Panc1 (cell line): ENCODE measurements at regions not wholly inside any gene's neighbourhood (a gene's known extent, or its start where the extent isn't known, plus 50 kb on each side); places are given as distances from the start of the nearest gene placed in this dataset.

ENCODE experiments used
- ATAC-seq: fragments of 200-7000 bp; cut with Tn5 transposase; 2 replicates; pipeline ENCODE4 v1.9.1; 2020; ENCODE audit warnings: mild to moderate bottlenecking, moderate library complexity
- BruUV-seq: library from RNA; stranded (reverse); fragments of 400-500 nt; replicated peaks from 2 replicates; lab custom pipeline; 2021; lab: Mats Ljungman, UMichigan
- CTCF ChIA-PET: fragments of 300-600 bp; sonication (Branson Sonifier 250); formaldehyde crosslinking; loops from one replicate; lab custom pipeline; 2022; ENCODE audit warnings: antibody characterized with exemption; lab: Charles Lee
- POLR2A ChIA-PET: fragments of 300-600 bp; sonication (Branson Sonifier 250); formaldehyde crosslinking; loops from one replicate; lab custom pipeline; 2022; ENCODE audit warnings: antibody characterized with exemption; lab: Charles Lee
- DNase-seq: peaks from one replicate; pipeline ENCODE4 v3.0.0-alpha.2; 2010; ENCODE audit warnings: low read depth, low spot score
- H3K27ac ChIP-seq: 2 replicates; pipeline ENCODE4 v1.5.1; 2011; ENCODE audit warnings: mild to moderate bottlenecking, low read length, inconsistent platforms
- H3K27me3 ChIP-seq: fragments of 200-500 bp; sonication (Bioruptor generic); 2 replicates; pipeline ENCODE4 v1.6.0; 2014; ENCODE audit warnings: low read length, inconsistent platforms; ENCODE audit not compliant: control insufficient read depth, insufficient read depth
- H3K36me3 ChIP-seq: fragments of 200-500 bp; sonication (Bioruptor generic); 2 replicates; pipeline ENCODE4 v1.5.1; 2014; ENCODE audit warnings: inconsistent platforms, mild to moderate bottlenecking, low read length, moderate library complexity; ENCODE audit not compliant: control insufficient read depth, insufficient read depth
- H3K4me1 ChIP-seq: 2 replicates; pipeline ENCODE4 v1.5.1; 2011; ENCODE audit warnings: inconsistent platforms, mild to moderate bottlenecking, low read length, moderate library complexity; ENCODE audit not compliant: control insufficient read depth, insufficient read depth
- H3K4me3 ChIP-seq, 2 experiments: 2 replicates each; pipeline ENCODE4 v1.5.1; 2011 to 2012; ENCODE audit warnings: low read depth in 2 of 2, low read length in 2 of 2, mild to moderate bottlenecking in 2 of 2, inconsistent platforms in 1 of 2, moderate library complexity in 1 of 2
- H3K9me3 ChIP-seq: fragments of 200-500 bp; sonication (Bioruptor generic); 2 replicates; pipeline ENCODE4 v1.5.1; 2014; ENCODE audit warnings: low read depth, mild to moderate bottlenecking, inconsistent platforms, low read length, moderate library complexity; ENCODE audit not compliant: control insufficient read depth, insufficient read depth
- CTCF ChIP-seq: fragments of 450-650 bp; IDR thresholded peaks from 2 replicates; pipeline ENCODE4 v1.5.1; 2017; ENCODE audit warnings: mild to moderate bottlenecking
- POLR2AphosphoS5 ChIP-seq: IDR thresholded peaks from 2 replicates; pipeline ENCODE4 v1.6.1; 2012; ENCODE audit warnings: mild to moderate bottlenecking, low read depth, low read length, moderate library complexity
- REST ChIP-seq, 2 experiments: IDR thresholded peaks; 2 replicates each; pipeline ENCODE4 v1.6.1; 2011 to 2012; ENCODE audit warnings: low read depth in 2 of 2, control low read depth in 1 of 2, low read length in 1 of 2, mild to moderate bottlenecking in 1 of 2, moderate library complexity in 1 of 2; ENCODE audit not compliant: insufficient read depth in 1 of 2
- SIN3A ChIP-seq: IDR thresholded peaks from 2 replicates; pipeline ENCODE4 v1.6.1; 2012; ENCODE audit warnings: low read depth, mild to moderate bottlenecking, low read length, moderate library complexity, borderline replicate concordance; ENCODE audit not compliant: insufficient read depth
- TCF7L2 ChIP-seq: IDR thresholded peaks from 2 replicates; pipeline ENCODE4 v1.6.1; 2011; ENCODE audit warnings: mild to moderate bottlenecking, low read depth, low read length, inconsistent platforms
- in situ Hi-C: cut with HindIII; loops from 2 replicates; pipeline ENCODE4 v1.10.0; 2016; ENCODE audit warnings: low sequenced_read_pairs, low pct_unique_long_range_greater_than_20kb
- intact Hi-C: fragments of 100-400 bp; cut with micrococcal nuclease; formaldehyde crosslinking; loops from one replicate; pipeline ENCODE4 v1.10.0; 2022; ENCODE audit not compliant: unreplicated experiment

GRCh38 chr4:134879019-134879418, 677.4 kb upstream of the PABPC4L start:
- no peak for DNase-seq
- Histone ChIP-seq H3K4me1 (no peaks in the 10 kb centered on the region), H3K27ac (no peak overlapping the region), H3K4me3 (no peak overlapping the region), H3K27me3 (no peaks in the 10 kb centered on the region), H3K36me3 (no peaks in the 10 kb centered on the region), H3K9me3 (no peaks in the 10 kb centered on the region)
- CTCF ChIA-PET: no interaction called here
- TF ChIP-seq TCF7L2 (no peak), POLR2AphosphoS5 (no peak), REST (IDR thresholded peaks at IDR 0.05; ENCODE audit: insufficient read depth in 1 of 2, low read depth in 2 of 2, low read length in 1 of 2) (no peak), CTCF (no peak), SIN3A (no peak)
- intact Hi-C loops: no loop called here
- no peak for ATAC-seq
- in situ Hi-C loops: no loop called here
- POLR2A ChIA-PET: no interaction called here
- no TSS peak for BruUV-seq

GRCh38 chr4:134867027-134867426, 665.4 kb upstream of the PABPC4L start:
- POLR2A ChIA-PET: no interaction called here
- intact Hi-C loops (no loop called here), in situ Hi-C loops (no loop called here)
- no peaks in the 10 kb centered on the region for H3K36me3 ChIP-seq
- H3K27me3 ChIP-seq: no peaks in the 10 kb centered on the region
- BruUV-seq: no TSS peak
- CTCF ChIA-PET: no interaction called here
- no peak overlapping the region for H3K27ac ChIP-seq
- no peaks in the 10 kb centered on the region for H3K4me1 ChIP-seq
- no peak overlapping the region for H3K4me3 ChIP-seq
- no peaks in the 10 kb centered on the region for H3K9me3 ChIP-seq
- no peak for DNase-seq
- no peak for ATAC-seq
- no peak for TF ChIP-seq TCF7L2
- TF ChIP-seq POLR2AphosphoS5: no peak
- TF ChIP-seq REST (IDR thresholded peaks at IDR 0.05; ENCODE audit: insufficient read depth in 1 of 2, low read depth in 2 of 2, low read length in 1 of 2): no peak
- TF ChIP-seq CTCF: no peak
- no peak for TF ChIP-seq SIN3A
